ENCODE measurements at regions not wholly inside any gene's neighbourhood (a gene's known extent, or its start where the extent isn't known, plus 50 kb on each side); places are given as distances from the start of the nearest gene placed in this dataset.

DNA sequence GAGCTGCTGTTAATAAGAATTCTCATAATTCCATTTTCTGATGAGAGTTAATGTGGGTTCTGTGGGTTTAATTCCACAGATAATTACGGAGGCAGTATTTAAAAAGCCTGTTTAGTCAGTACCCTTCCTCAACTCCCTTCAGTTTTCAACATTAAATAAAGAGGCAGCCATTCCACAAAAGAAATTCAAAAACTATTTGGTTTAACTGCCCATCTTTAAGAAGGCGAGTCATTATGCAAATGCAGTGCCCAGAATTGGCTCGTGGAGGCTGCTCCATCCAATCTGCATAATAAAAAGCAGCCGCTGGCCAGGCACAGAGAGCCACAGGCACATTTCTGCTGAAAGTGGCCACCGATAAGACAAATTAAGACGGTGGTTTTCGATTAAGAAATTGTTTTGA lies 194.4 kb upstream of the TOX3 start:
- no peak for TF ChIP-seq EZH2phosphoT487 (IDR thresholded peaks at IDR 0.05; ENCODE audit: unreplicated experiment)
- TF ChIP-seq POLR2AphosphoS5 (IDR thresholded peaks at IDR 0.05; ENCODE audit: low read depth) = no peak
- TF ChIP-seq, protein P1, sequence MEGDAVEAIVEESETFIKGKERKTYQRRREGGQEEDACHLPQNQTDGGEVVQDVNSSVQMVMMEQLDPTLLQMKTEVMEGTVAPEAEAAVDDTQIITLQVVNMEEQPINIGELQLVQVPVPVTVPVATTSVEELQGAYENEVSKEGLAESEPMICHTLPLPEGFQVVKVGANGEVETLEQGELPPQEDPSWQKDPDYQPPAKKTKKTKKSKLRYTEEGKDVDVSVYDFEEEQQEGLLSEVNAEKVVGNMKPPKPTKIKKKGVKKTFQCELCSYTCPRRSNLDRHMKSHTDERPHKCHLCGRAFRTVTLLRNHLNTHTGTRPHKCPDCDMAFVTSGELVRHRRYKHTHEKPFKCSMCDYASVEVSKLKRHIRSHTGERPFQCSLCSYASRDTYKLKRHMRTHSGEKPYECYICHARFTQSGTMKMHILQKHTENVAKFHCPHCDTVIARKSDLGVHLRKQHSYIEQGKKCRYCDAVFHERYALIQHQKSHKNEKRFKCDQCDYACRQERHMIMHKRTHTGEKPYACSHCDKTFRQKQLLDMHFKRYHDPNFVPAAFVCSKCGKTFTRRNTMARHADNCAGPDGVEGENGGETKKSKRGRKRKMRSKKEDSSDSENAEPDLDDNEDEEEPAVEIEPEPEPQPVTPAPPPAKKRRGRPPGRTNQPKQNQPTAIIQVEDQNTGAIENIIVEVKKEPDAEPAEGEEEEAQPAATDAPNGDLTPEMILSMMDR (conservative IDR thresholded peaks at IDR 0.05; ENCODE audit: low read depth in 2 of 2) = no peak

All from GM23338 (cell line).